ENCODE measurements at regions not wholly inside any gene's neighbourhood (a gene's known extent, or its start where the extent isn't known, plus 50 kb on each side); places are given as distances from the start of the nearest gene placed in this dataset.

- no peak for DNase-seq (ENCODE audit: low spot score)
These were observed 319.3 kb upstream of the ATP10A start for GRCh38 chr15:26182441-26182840.

- peak; percentile 16 for DNase-seq (ENCODE audit: low spot score)
These were observed 316.8 kb upstream of the ATP10A start for GRCh38 chr15:26179906-26180305.

GRCh38 chr15:26178640-26179220 is 315.6 kb upstream of the ATP10A start:
- DNase-seq (ENCODE audit: low spot score), result no peak

- DNase-seq (ENCODE audit: low spot score), result no peak
These were observed 314.7 kb upstream of the ATP10A start for GRCh38 chr15:26177816-26178215.

- no peak for DNase-seq (ENCODE audit: low spot score)
These were observed 313.7 kb upstream of the ATP10A start for GRCh38 chr15:26176831-26177230.

GRCh38 chr15:26171266-26171665 is 308.1 kb upstream of the ATP10A start:
- DNase-seq (ENCODE audit: low spot score), result no peak

- no peak for DNase-seq (ENCODE audit: low spot score)
These were observed 303.3 kb upstream of the ATP10A start for GRCh38 chr15:26166429-26166828.

- DNase-seq (ENCODE audit: low spot score), result no peak
These were observed 302.4 kb upstream of the ATP10A start for GRCh38 chr15:26165546-26165945.

- DNase-seq (ENCODE audit: low spot score), result no peak
These were observed 297.2 kb upstream of the ATP10A start for GRCh38 chr15:26160343-26160742.

GRCh38 chr15:26158176-26158575 is 295.0 kb upstream of the ATP10A start:
- DNase-seq (ENCODE audit: low spot score), result no peak

GRCh38 chr15:26157081-26157480 is 294.0 kb upstream of the ATP10A start:
- no peak for DNase-seq (ENCODE audit: low spot score)

GRCh38 chr15:26156051-26156450 is 292.9 kb upstream of the ATP10A start:
- no peak for DNase-seq (ENCODE audit: low spot score)

- no peak for DNase-seq (ENCODE audit: low spot score)
These were observed 285.2 kb upstream of the ATP10A start for GRCh38 chr15:26148156-26148860.

GRCh38 chr15:26146202-26146601 is 283.1 kb upstream of the ATP10A start:
- DNase-seq (ENCODE audit: low spot score), result no peak

- DNase-seq (ENCODE audit: low spot score), result no peak
These were observed 282.7 kb upstream of the ATP10A start for GRCh38 chr15:26145796-26146195.

GRCh38 chr15:26144836-26145235 is 281.7 kb upstream of the ATP10A start:
- DNase-seq (ENCODE audit: low spot score), result no peak

- no peak for DNase-seq (ENCODE audit: low spot score)
These were observed 280.1 kb upstream of the ATP10A start for GRCh38 chr15:26143221-26143620.

- DNase-seq (ENCODE audit: low spot score), result no peak
These were observed 271.7 kb upstream of the ATP10A start for GRCh38 chr15:26134812-26135211.

- no peak for DNase-seq (ENCODE audit: low spot score)
These were observed 271.0 kb upstream of the ATP10A start for GRCh38 chr15:26134152-26134551.

- DNase-seq (ENCODE audit: low spot score), result no peak
These were observed 269.7 kb upstream of the ATP10A start for GRCh38 chr15:26132811-26133210.

GRCh38 chr15:26129852-26130251 is 266.7 kb upstream of the ATP10A start:
- DNase-seq (ENCODE audit: low spot score), result no peak

GRCh38 chr15:26128611-26129140 is 265.5 kb upstream of the ATP10A start:
- DNase-seq (ENCODE audit: low spot score), result no peak

GRCh38 chr15:26126819-26127387 is 263.8 kb upstream of the ATP10A start:
- no peak for DNase-seq (ENCODE audit: low spot score)

All from RKO (cell line).